PC-3 (cell line): ENCODE measurements at regions not wholly inside any gene's neighbourhood (a gene's known extent, or its start where the extent isn't known, plus 50 kb on each side); places are given as distances from the start of the nearest gene placed in this dataset.

Experiments
- ATAC-seq: fragments of 200-7000 bp; cut with Tn5 transposase; 2 replicates; pipeline ENCODE4 v1.9.1; 2020; ENCODE audit warnings: mild to moderate bottlenecking, moderate library complexity
- BruUV-seq: library from RNA; stranded (reverse); fragments of 400-500 nt; replicated peaks from 2 replicates; lab custom pipeline; 2021; lab: Mats Ljungman, UMichigan
- CTCF ChIA-PET: fragments of 300-600 bp; sonication (Branson Sonifier 250); formaldehyde crosslinking; loops from one replicate; lab custom pipeline; 2022; ENCODE audit warnings: antibody characterized with exemption; lab: Charles Lee
- POLR2A ChIA-PET: fragments of 300-600 bp; sonication (Branson Sonifier 250); formaldehyde crosslinking; loops from one replicate; lab custom pipeline; 2022; ENCODE audit warnings: antibody characterized with exemption; ENCODE audit not compliant: unreplicated experiment; lab: Charles Lee
- DNase-seq: peaks from one replicate; pipeline ENCODE4 v3.0.0-alpha.2; 2015
- H2AFZ ChIP-seq: fragments of 300-600 bp; sonication (generic); 2 replicates; pipeline ENCODE4 v1.6.0; 2016; ENCODE audit warnings: antibody characterized with exemption, low read length
- H3F3A ChIP-seq: fragments of 300-600 bp; sonication (generic); one replicate; pipeline ENCODE4 v1.6.0; 2017; ENCODE audit warnings: antibody characterized with exemption, low read length, control low read depth, mild to moderate bottlenecking; ENCODE audit not compliant: unreplicated experiment
- H3K27ac ChIP-seq: fragments of 300-600 bp; sonication (generic); 2 replicates; pipeline ENCODE4 v1.5.1; 2016; ENCODE audit warnings: mild to moderate bottlenecking, low read length
- H3K27me3 ChIP-seq: fragments of 300-600 bp; sonication (generic); 2 replicates; pipeline ENCODE4 v1.6.1; 2016; ENCODE audit warnings: low read length, mixed read lengths
- H3K36me3 ChIP-seq: fragments of 300-600 bp; sonication (generic); 2 replicates; pipeline ENCODE4 v1.6.1; 2016; ENCODE audit warnings: low read depth, mixed run types, low read length, mixed read lengths
- H3K4me1 ChIP-seq: fragments of 300-600 bp; sonication (generic); 2 replicates; pipeline ENCODE4 v1.5.1; 2016; ENCODE audit warnings: low read length; ENCODE audit not compliant: insufficient read depth
- H3K4me2 ChIP-seq: fragments of 300-600 bp; sonication (generic); 2 replicates; pipeline ENCODE4 v1.6.0; 2016; ENCODE audit warnings: low read length
- H3K4me3 ChIP-seq: fragments of 300-600 bp; sonication (generic); 2 replicates; pipeline ENCODE4 v1.5.1; 2016; ENCODE audit warnings: mild to moderate bottlenecking, low read length, mixed read lengths
- H3K79me2 ChIP-seq: fragments of 300-600 bp; sonication (generic); 2 replicates; pipeline ENCODE4 v1.6.1; 2017; ENCODE audit warnings: low read length, mixed read lengths
- H3K9ac ChIP-seq: fragments of 300-600 bp; sonication (generic); 2 replicates; pipeline ENCODE4 v1.6.0; 2016; ENCODE audit warnings: mild to moderate bottlenecking, low read length
- H3K9me2 ChIP-seq: fragments of 300-600 bp; sonication (generic); replicated peaks from 2 replicates; pipeline ENCODE4 v1.6.1; 2016; ENCODE audit warnings: mixed run types, low read length, mixed read lengths
- H3K9me3 ChIP-seq: fragments of 300-600 bp; sonication (generic); 2 replicates; pipeline ENCODE4 v1.6.1; 2016; ENCODE audit warnings: low read length, mixed read lengths
- H4K20me1 ChIP-seq: fragments of 300-600 bp; sonication (generic); 2 replicates; pipeline ENCODE4 v1.6.1; 2016; ENCODE audit warnings: low read length, mixed read lengths
- CTCF ChIP-seq: fragments of 300-600 bp; sonication (generic); conservative IDR thresholded peaks from 2 replicates; pipeline ENCODE4 v1.5.1; 2017; ENCODE audit warnings: antibody characterized with exemption, low read depth, mild to moderate bottlenecking, low read length
- EZH2 ChIP-seq: fragments of 300-600 bp; sonication (generic); IDR thresholded peaks from one replicate; pipeline ENCODE4 v1.6.1; 2017; ENCODE audit warnings: antibody characterized with exemption, mild to moderate bottlenecking, low read length; ENCODE audit not compliant: unreplicated experiment
- EZH2phosphoT487 ChIP-seq: fragments of 300-600 bp; sonication (generic); IDR thresholded peaks from 2 replicates; pipeline ENCODE4 v1.6.1; 2018; ENCODE audit warnings: mild to moderate bottlenecking, antibody characterized with exemption, low read length, borderline replicate concordance
- intact Hi-C: fragments of 100-400 bp; cut with micrococcal nuclease; formaldehyde crosslinking; loops from 2 replicates; pipeline ENCODE4 v1.9.0; 2023

GRCh38 chr4:111985426-111985825 lies 159.8 kb upstream of the FAM241A start:
- BruUV-seq: no TSS peak
- Histone ChIP-seq H3K36me3 (no peaks in the 10 kb centered on the region), H3K4me2 (no peak overlapping the region), H3K79me2 (no peaks in the 10 kb centered on the region), H3F3A (no peaks in the 10 kb centered on the region), H3K27me3 (peaks cover 54% of the 10 kb centered on the region), H4K20me1 (no peaks in the 10 kb centered on the region), H3K9ac (no peak overlapping the region), H3K4me1 (no peaks in the 10 kb centered on the region), H3K27ac (no peak overlapping the region), H3K4me3 (no peak overlapping the region), H2AFZ (no peak overlapping the region), H3K9me3 (no peaks in the 10 kb centered on the region), H3K9me2 (no peaks in the 10 kb centered on the region)
- no peak for TF ChIP-seq CTCF
- no peak for TF ChIP-seq EZH2phosphoT487
- no peak for TF ChIP-seq EZH2
- POLR2A ChIA-PET: no interaction called here
- CTCF ChIA-PET: no interaction called here
- intact Hi-C loops: no loop called here
- ATAC-seq (no peak), DNase-seq (no peak)

GRCh38 chr4:111986095-111986494 lies 159.2 kb upstream of the FAM241A start:
- H3K4me3 ChIP-seq: no peak overlapping the region
- H3F3A ChIP-seq: no peaks in the 10 kb centered on the region
- no peaks in the 10 kb centered on the region for H3K9me3 ChIP-seq
- H3K27me3 ChIP-seq: peaks cover 54% of the 10 kb centered on the region
- H3K36me3 ChIP-seq: no peaks in the 10 kb centered on the region
- no peak overlapping the region for H2AFZ ChIP-seq
- no peaks in the 10 kb centered on the region for H3K79me2 ChIP-seq
- H3K4me1 ChIP-seq: no peaks in the 10 kb centered on the region
- no TSS peak for BruUV-seq
- CTCF ChIA-PET: no interaction called here
- no peak for DNase-seq
- TF ChIP-seq EZH2: no peak
- no peak for TF ChIP-seq EZH2phosphoT487
- no peak for TF ChIP-seq CTCF
- no peak overlapping the region for H3K9ac ChIP-seq
- H3K27ac ChIP-seq: no peak overlapping the region
- no peak for ATAC-seq
- POLR2A ChIA-PET: no interaction called here
- no peaks in the 10 kb centered on the region for H3K9me2 ChIP-seq
- H4K20me1 ChIP-seq: no peaks in the 10 kb centered on the region
- intact Hi-C loops: no loop called here
- H3K4me2 ChIP-seq: no peak overlapping the region

GRCh38 chr4:111988514-111988913 lies 156.7 kb upstream of the FAM241A start:
- no peaks in the 10 kb centered on the region for H3K36me3 ChIP-seq
- no peaks in the 10 kb centered on the region for H3K9me2 ChIP-seq
- TF ChIP-seq EZH2phosphoT487: no peak
- no peak for TF ChIP-seq CTCF
- TF ChIP-seq EZH2: no peak
- peaks cover 48% of the 10 kb centered on the region for H3K27me3 ChIP-seq
- no peak overlapping the region for H3K9ac ChIP-seq
- no peak overlapping the region for H3K27ac ChIP-seq
- H3F3A ChIP-seq: no peaks in the 10 kb centered on the region
- H2AFZ ChIP-seq: no peak overlapping the region
- intact Hi-C loops: no loop called here
- H3K9me3 ChIP-seq: no peaks in the 10 kb centered on the region
- ChIA-PET POLR2A (no interaction called here), CTCF (no interaction called here)
- no TSS peak for BruUV-seq
- DNase-seq (no peak), ATAC-seq (no peak)
- H3K4me1 ChIP-seq: no peaks in the 10 kb centered on the region
- no peak overlapping the region for H3K4me3 ChIP-seq
- H3K79me2 ChIP-seq: no peaks in the 10 kb centered on the region
- H4K20me1 ChIP-seq: no peaks in the 10 kb centered on the region
- H3K4me2 ChIP-seq: no peak overlapping the region
